HG02759 (cell line): ENCODE measurements at regions not wholly inside any gene's neighbourhood (a gene's known extent, or its start where the extent isn't known, plus 50 kb on each side); places are given as distances from the start of the nearest gene placed in this dataset.
"Not testable (repeated sequence)": the region's sequence is repeated elsewhere in the genome, so short reads cannot be mapped to it uniquely, and the experiment has no call there.

Experiments used
- ATAC-seq: cut with Tn5 transposase; IDR thresholded peaks from one replicate; pipeline ENCODE4 v1.9.1; 2021; ENCODE audit warnings: mild to moderate bottlenecking, moderate library complexity; ENCODE audit not compliant: unreplicated experiment

DNA sequence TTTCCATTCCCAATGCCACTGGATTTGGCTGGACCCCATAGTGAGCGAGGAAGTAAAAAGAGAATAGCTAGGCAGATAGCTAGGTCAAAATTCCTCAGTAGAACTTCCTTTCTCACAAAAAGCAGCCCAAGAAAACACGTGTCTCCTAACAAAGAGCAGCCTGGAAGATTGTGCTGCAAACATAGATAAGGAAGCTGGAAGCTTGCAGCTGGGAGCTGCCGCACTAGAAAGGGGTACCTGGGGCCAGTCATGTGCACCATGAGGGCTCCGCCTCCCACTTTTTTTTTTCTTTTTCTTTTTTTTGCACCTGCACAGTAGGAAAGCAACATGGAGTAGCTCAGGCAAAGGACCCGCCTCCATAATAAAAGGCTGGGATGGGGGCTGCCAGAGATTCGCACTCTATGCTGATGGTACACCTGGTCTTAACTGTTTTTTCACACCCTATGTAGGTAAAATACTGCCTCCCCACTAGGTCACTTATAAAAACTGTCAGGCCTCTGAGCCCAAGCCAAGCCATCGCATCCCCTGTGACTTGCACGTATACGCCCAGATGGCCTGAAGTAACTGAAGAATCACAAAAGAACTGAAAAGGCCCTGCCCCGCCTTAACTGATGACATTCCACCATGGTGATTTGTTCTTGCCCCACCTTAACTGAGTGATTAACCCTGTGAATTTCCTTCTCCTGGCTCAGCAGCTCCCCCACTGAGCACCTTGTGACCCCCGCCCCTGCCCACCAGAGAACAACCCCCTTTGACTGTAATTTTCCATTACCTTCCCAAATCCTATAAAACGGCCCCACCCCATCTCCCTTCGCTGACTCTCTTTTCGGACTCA is 521.6 kb downstream of the IRS2 start:
- ATAC-seq, result not testable (repeated sequence)

DNA sequence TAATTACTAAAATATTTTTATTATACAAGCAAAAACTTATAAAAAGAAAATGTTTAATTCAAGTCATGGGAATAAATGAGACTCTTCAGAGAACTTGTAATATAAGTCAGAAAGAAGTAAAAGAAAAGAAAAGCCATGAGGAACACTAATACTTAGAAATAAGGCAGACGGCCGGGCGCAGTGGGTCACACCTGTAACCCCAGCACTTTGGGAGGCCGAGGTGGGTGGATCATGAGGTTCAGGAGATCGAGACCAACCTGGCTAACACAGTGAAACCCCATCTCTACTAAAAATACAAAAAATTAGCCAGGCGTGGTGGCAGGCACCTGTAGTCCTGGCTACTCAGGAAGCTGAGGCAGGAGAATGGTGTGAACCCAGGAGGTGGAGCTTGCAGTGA is 528.6 kb downstream of the IRS2 start:
- ATAC-seq, result not testable (repeated sequence)
